ENCODE measurements at regions not wholly inside any gene's neighbourhood (a gene's known extent, or its start where the extent isn't known, plus 50 kb on each side); places are given as distances from the start of the nearest gene placed in this dataset.

GRCh38 chr6:27188885-27189418, 58.5 kb upstream of the PRSS16 start:
- Histone ChIP-seq H3K23ac (ENCODE audit: low read depth, low read length) (no peak overlapping the region), H2BK20ac (ENCODE audit: low read depth, low read length) (no peak overlapping the region), H4K91ac (ENCODE audit: insufficient read depth, low read depth, low read length) (no peak overlapping the region), H3K4ac (ENCODE audit: low read depth, low read length) (peak overlapping the region; percentile 37), H3K79me1 (ENCODE audit: low read depth in 1 of 2, low read length in 2 of 2) (no peaks in the 10 kb centered on the region), H2AK9ac (replicated peaks; ENCODE audit: low read depth, low read length, poor library complexity) (no peak overlapping the region), H2BK5ac (ENCODE audit: low read depth, low read length, poor library complexity, severe bottlenecking) (peak overlapping the region; percentile 91), H3K27ac (ENCODE audit: insufficient read depth, low read length) (peak overlapping the region; percentile 88), H2AK5ac (ENCODE audit: low read depth, low read length) (no peak overlapping the region), H2AFZ (replicated peaks; ENCODE audit: low read length, poor library complexity) (peak overlapping the region; percentile 92), H3K14ac (replicated peaks; ENCODE audit: low read depth, low read length) (no peak overlapping the region), H3K36me3 (ENCODE audit: control insufficient read depth, insufficient read depth, low read length) (no peaks in the 10 kb centered on the region), H4K5ac (ENCODE audit: low read depth, low read length) (peak overlapping the region; percentile 8; the same call in 1 of the 2 replicates), H3K56ac (ENCODE audit: extremely low read depth, insufficient read depth, low read length) (peak overlapping the region; percentile 54; the same call in 1 of the 2 replicates), H3K4me3 (ENCODE audit: insufficient read depth, low read depth, low read length) (peak overlapping the region; percentile 66), H4K8ac (ENCODE audit: low read depth in 2 of 2, low read length in 2 of 2) (peak overlapping the region; percentile 48 to 66; a peak in 1 of 4 replicates), H3K27me3 (ENCODE audit: control insufficient read depth, insufficient read depth, low read length) (no peaks in the 10 kb centered on the region), H2BK120ac (ENCODE audit: low read depth, low read length) (peak overlapping the region; percentile 33), H3K9me3 (ENCODE audit: control insufficient read depth, insufficient read depth, low read length) (no peaks in the 10 kb centered on the region), H2BK15ac (ENCODE audit: low read depth, low read length) (peak overlapping the region; percentile 4; the same call in 1 of the 3 replicates), H3K4me1 (ENCODE audit: control insufficient read depth, insufficient read depth, low read length) (peaks cover 1% of the 10 kb centered on the region; the same call in 1 of the 2 replicates), H3K4me2 (ENCODE audit: low read depth, low read length) (peak overlapping the region; percentile 69), H3K9ac (ENCODE audit: low read depth, low read length) (peak overlapping the region; percentile 76), H3K9me1 (ENCODE audit: insufficient read depth, low read length) (no peaks in the 10 kb centered on the region), H3K18ac (ENCODE audit: low read depth, low read length) (peak overlapping the region; percentile 19; the same call in 1 of the 2 replicates), H4K20me1 (ENCODE audit: insufficient read depth, low read length) (no peaks in the 10 kb centered on the region)
- CTCF ChIA-PET = interaction anchor here (0.7 to 1.4 kb wide), 3 partner anchors 12 to 607 kb away, joined by 3 read pairs; no protein-coding TSS in a partner anchor
- POLR2A ChIA-PET (ENCODE audit: unreplicated experiment) = no interaction called here
- DNase-seq (peak; percentile 83), ATAC-seq (ENCODE audit: low read depth) (peak; percentile 88)
- in situ Hi-C loops (cut with MboI; ENCODE audit: low sequenced_read_pairs) (no loop called here), intact Hi-C loops (cut with micrococcal nuclease) (loop anchor here (1.0 to 5.0 kb wide), 9 partner anchors 12 to 706 kb away; no protein-coding TSS in a partner anchor), dilution Hi-C loops (cut with HindIII; ENCODE audit: low sequenced_read_pairs, unreplicated experiment) (no loop called here)
- WGBS, 2 experiments (ENCODE audit: extremely low coverage in 2 of 2, insufficient read length in 1 of 2) = 0% methylated on average over 2 of the region's 10 CpGs; no CpG with 5 or more reads in 1 of the 2 experiments
- peak; percentile 83 for TF ChIP-seq RAD21 (IDR thresholded peaks at IDR 0.05; ENCODE audit: low read length)
- peak; percentile 45; the same call in 1 of the 2 replicates for TF ChIP-seq MAZ (IDR thresholded peaks at IDR 0.05; ENCODE audit: borderline replicate concordance, low read depth, low read length)
- TF ChIP-seq, protein P1, sequence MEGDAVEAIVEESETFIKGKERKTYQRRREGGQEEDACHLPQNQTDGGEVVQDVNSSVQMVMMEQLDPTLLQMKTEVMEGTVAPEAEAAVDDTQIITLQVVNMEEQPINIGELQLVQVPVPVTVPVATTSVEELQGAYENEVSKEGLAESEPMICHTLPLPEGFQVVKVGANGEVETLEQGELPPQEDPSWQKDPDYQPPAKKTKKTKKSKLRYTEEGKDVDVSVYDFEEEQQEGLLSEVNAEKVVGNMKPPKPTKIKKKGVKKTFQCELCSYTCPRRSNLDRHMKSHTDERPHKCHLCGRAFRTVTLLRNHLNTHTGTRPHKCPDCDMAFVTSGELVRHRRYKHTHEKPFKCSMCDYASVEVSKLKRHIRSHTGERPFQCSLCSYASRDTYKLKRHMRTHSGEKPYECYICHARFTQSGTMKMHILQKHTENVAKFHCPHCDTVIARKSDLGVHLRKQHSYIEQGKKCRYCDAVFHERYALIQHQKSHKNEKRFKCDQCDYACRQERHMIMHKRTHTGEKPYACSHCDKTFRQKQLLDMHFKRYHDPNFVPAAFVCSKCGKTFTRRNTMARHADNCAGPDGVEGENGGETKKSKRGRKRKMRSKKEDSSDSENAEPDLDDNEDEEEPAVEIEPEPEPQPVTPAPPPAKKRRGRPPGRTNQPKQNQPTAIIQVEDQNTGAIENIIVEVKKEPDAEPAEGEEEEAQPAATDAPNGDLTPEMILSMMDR (conservative IDR thresholded peaks at IDR 0.05; ENCODE audit: low read depth, low read length) = peak; percentile 78
- TF ChIP-seq SMC3 (IDR thresholded peaks at IDR 0.05; ENCODE audit: low read depth, low read length) = peak; percentile 63
- TF ChIP-seq CEBPB (IDR thresholded peaks at IDR 0.05; ENCODE audit: low read depth, low read length) = no peak
- BruUV-seq (replicated peaks) = no TSS peak

Data from IMR-90 (cell line).